Mesenchymal stem cell (in vitro differentiated cells and primary cell): ENCODE measurements at regions not wholly inside any gene's neighbourhood (a gene's known extent, or its start where the extent isn't known, plus 50 kb on each side); places are given as distances from the start of the nearest gene placed in this dataset.

Experiments used
- DNase-seq: peaks from one replicate; pipeline ENCODE4 v3.0.0-alpha.2; 2013
- H2AFZ ChIP-seq: one replicate; pipeline ENCODE4 v1.6.1; 2013; ENCODE audit warnings: low read depth, mild to moderate bottlenecking, control low read depth, inconsistent platforms, low read length, moderate library complexity
- H2AK5ac ChIP-seq: 2 replicates; pipeline ENCODE4 v1.6.1; 2013; ENCODE audit warnings: low read length, moderate library complexity, mild to moderate bottlenecking, inconsistent platforms; ENCODE audit not compliant: severe bottlenecking
- H2BK120ac ChIP-seq: one replicate; pipeline ENCODE4 v1.6.1; 2013; ENCODE audit warnings: low read depth, mild to moderate bottlenecking, inconsistent platforms, low read length, moderate library complexity
- H2BK12ac ChIP-seq, 2 experiments: one replicate each; pipeline ENCODE4 v1.6.1; 2013; ENCODE audit warnings: inconsistent platforms in 2 of 2, low read length in 2 of 2, mild to moderate bottlenecking in 2 of 2, moderate library complexity in 2 of 2, control low read depth in 1 of 2
- H2BK15ac ChIP-seq: one replicate; pipeline ENCODE4 v1.6.1; 2013; ENCODE audit warnings: mild to moderate bottlenecking, low read depth, inconsistent platforms; ENCODE audit not compliant: poor library complexity, severe bottlenecking
- H2BK5ac ChIP-seq: 2 replicates; pipeline ENCODE4 v1.6.1; 2013; ENCODE audit warnings: low read depth, mild to moderate bottlenecking, low read length, control low read depth, inconsistent platforms; ENCODE audit not compliant: poor library complexity, severe bottlenecking
- H3K14ac ChIP-seq, 2 experiments: one replicate each; pipeline ENCODE4 v1.6.1; 2013; ENCODE audit warnings: inconsistent platforms in 2 of 2, low read length in 2 of 2, control low read depth in 1 of 2, mild to moderate bottlenecking in 1 of 2, moderate library complexity in 1 of 2
- H3K18ac ChIP-seq, 2 experiments: one replicate each; pipeline ENCODE4 v1.6.1; 2013; ENCODE audit warnings: inconsistent platforms in 2 of 2, low read length in 2 of 2, control low read depth in 1 of 2, low read depth in 1 of 2, mild to moderate bottlenecking in 1 of 2
- H3K23ac ChIP-seq, 2 experiments: one replicate each; pipeline ENCODE4 v1.6.1; 2013; ENCODE audit warnings: inconsistent platforms in 2 of 2, low read length in 2 of 2, mild to moderate bottlenecking in 2 of 2, moderate library complexity in 2 of 2, control low read depth in 1 of 2
- H3K27ac ChIP-seq: 2 replicates; pipeline ENCODE4 v1.5.1; 2013; ENCODE audit warnings: mild to moderate bottlenecking, moderate library complexity, low read length, control low read depth, inconsistent platforms; ENCODE audit not compliant: poor library complexity, severe bottlenecking
- H3K27me3 ChIP-seq, 2 experiments: 2 replicates each; pipeline versions ENCODE4 v1.6.1 to v1.7.0; 2013; ENCODE audit warnings: low read length in 2 of 2, mild to moderate bottlenecking in 2 of 2, moderate library complexity in 2 of 2, control low read depth in 1 of 2, inconsistent platforms in 1 of 2; ENCODE audit not compliant: control insufficient read depth in 1 of 2, insufficient read depth in 1 of 2
- H3K36me3 ChIP-seq, 2 experiments: 2 replicates each; pipeline versions ENCODE4 v1.6.1 to v1.7.0; 2013; ENCODE audit warnings: low read length in 2 of 2, control low read depth in 1 of 2, inconsistent platforms in 1 of 2, low read depth in 1 of 2, mild to moderate bottlenecking in 1 of 2; ENCODE audit not compliant: insufficient read depth in 2 of 2, control insufficient read depth in 1 of 2
- H3K4ac ChIP-seq, 2 experiments: one replicate each; pipeline ENCODE4 v1.6.1; 2013; ENCODE audit warnings: inconsistent platforms in 2 of 2, low read length in 2 of 2, mild to moderate bottlenecking in 2 of 2, moderate library complexity in 2 of 2, control low read depth in 1 of 2, low read depth in 1 of 2
- H3K4me1 ChIP-seq: 2 replicates; pipeline ENCODE4 v1.6.1; 2013; ENCODE audit warnings: low read depth, low read length, control low read depth; ENCODE audit not compliant: control insufficient read depth, insufficient read depth
- H3K4me2 ChIP-seq: 2 replicates; pipeline ENCODE4 v1.6.1; 2013; ENCODE audit warnings: low read length, mild to moderate bottlenecking, inconsistent platforms; ENCODE audit not compliant: poor library complexity, severe bottlenecking
- H3K4me3 ChIP-seq, 2 experiments: 2 replicates each; pipeline versions ENCODE4 v1.5.1 to v1.7.0; 2013; ENCODE audit warnings: low read length in 2 of 2, mild to moderate bottlenecking in 2 of 2, control low read depth in 1 of 2, low read depth in 1 of 2; ENCODE audit not compliant: insufficient read depth in 1 of 2
- H3K79me1 ChIP-seq: replicated peaks from 2 replicates; pipeline ENCODE4 v1.6.1; 2013; ENCODE audit warnings: mild to moderate bottlenecking, control low read depth, low read length, inconsistent platforms; ENCODE audit not compliant: poor library complexity, severe bottlenecking
- H3K9ac ChIP-seq: 2 replicates; pipeline ENCODE4 v1.7.0; 2013; ENCODE audit warnings: mild to moderate bottlenecking, low read length, moderate library complexity
- H3K9me3 ChIP-seq: 2 replicates; pipeline ENCODE4 v1.7.0; 2013; ENCODE audit warnings: mild to moderate bottlenecking, low read length; ENCODE audit not compliant: control insufficient read depth
- H4K8ac ChIP-seq: one replicate; pipeline ENCODE4 v1.6.1; 2013; ENCODE audit warnings: inconsistent platforms, mild to moderate bottlenecking, low read length, moderate library complexity
- H4K91ac ChIP-seq: one replicate; pipeline ENCODE4 v1.6.1; 2013; ENCODE audit warnings: mild to moderate bottlenecking, low read length, inconsistent platforms
- WGBS: methylation state at CpG from one replicate; pipeline ENCODE4 v1.1.7; 2013; ENCODE audit warnings: mixed read lengths; 5-methylcytosine and 5-hydroxymethylcytosine counted together

DNA sequence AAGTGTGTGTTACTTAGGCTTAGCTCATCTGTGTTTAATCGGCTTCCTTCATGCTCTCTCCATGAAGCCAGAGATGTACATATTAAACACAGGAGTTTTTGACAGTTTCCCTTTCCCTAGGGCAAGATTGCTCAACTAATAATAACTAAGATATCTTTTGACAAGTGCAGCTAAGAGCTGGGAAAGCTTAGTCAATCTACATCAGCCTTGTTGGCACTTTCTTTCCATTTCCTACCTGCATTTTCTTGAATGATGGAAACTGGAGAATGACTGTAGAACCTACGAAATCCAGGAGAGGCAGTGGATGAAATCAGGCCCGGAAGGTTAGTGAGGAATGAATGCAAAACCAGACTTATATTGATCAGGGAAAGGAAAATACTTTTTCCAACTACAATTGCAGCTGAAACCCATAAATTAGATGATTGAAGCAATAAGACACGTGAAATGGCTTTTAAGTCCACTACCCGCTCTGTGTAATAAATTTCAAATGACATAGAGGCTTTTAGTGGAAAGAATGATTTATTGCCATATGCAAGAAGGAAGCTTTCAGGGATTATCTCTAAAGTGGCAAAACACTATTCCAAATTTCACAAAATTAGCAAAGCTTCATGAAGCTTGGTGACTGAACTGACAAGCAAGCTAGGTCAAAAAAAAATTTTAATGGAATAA is 237.2 kb upstream of the ID4 start:
- no peak overlapping the region for H2AFZ ChIP-seq
- no peak overlapping the region for H2BK12ac ChIP-seq
- no peak overlapping the region for H2BK120ac ChIP-seq
- H3K4ac ChIP-seq = no peak overlapping the region
- H2BK5ac ChIP-seq = no peak overlapping the region
- 58% methylated on average over 2 of the region's 5 CpGs for WGBS
- H4K91ac ChIP-seq = no peak overlapping the region
- H3K23ac ChIP-seq = no peak overlapping the region
- no peak overlapping the region for H4K8ac ChIP-seq
- no peak overlapping the region for H2BK15ac ChIP-seq
- no peak overlapping the region for H3K4me2 ChIP-seq
- H3K9ac ChIP-seq = no peak overlapping the region
- H3K4me1 ChIP-seq = no peaks in the 10 kb centered on the region
- no peak overlapping the region for H3K4me3 ChIP-seq
- H2AK5ac ChIP-seq = no peak overlapping the region
- no peaks in the 10 kb centered on the region for H3K36me3 ChIP-seq
- no peak for DNase-seq
- no peaks in the 10 kb centered on the region for H3K9me3 ChIP-seq
- no peaks in the 10 kb centered on the region for H3K79me1 ChIP-seq
- no peak overlapping the region for H3K18ac ChIP-seq
- H3K27ac ChIP-seq = no peak overlapping the region
- no peak overlapping the region for H3K14ac ChIP-seq
- no peaks in the 10 kb centered on the region for H3K27me3 ChIP-seq

DNA sequence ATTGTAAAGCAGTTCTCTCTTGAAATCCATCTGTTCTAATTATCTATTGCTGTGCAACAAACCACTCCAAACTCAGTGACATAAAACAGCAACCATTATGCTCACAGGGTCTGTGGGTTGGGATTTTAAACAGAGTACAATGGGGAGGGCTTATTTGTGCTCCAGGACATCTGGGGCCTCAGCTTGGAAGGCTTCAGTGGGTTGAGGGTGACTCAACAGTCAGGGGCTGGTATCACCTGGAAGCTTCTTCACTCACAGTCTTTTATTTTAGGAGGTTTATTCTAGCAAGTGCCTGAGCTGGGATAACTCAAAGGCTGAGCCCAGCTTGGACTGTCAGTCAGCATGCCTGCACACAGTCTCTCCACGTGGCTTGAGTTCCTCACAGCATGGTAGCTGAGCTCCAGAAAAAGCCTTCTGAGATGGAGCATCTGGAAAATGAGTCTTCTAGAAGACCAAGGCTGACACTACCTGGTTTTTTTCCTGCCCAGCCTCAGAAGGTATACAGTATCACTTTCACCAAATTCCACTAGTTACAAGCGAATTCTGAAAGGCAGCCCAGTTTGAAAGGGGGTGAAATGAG is 234.6 kb upstream of the ID4 start:
- no peak overlapping the region for H4K8ac ChIP-seq
- H3K79me1 ChIP-seq = no peaks in the 10 kb centered on the region
- no peak overlapping the region for H3K23ac ChIP-seq
- H3K9me3 ChIP-seq = no peaks in the 10 kb centered on the region
- no peak overlapping the region for H3K18ac ChIP-seq
- no peak overlapping the region for H2BK15ac ChIP-seq
- H3K14ac ChIP-seq = no peak overlapping the region
- H2BK12ac ChIP-seq = no peak overlapping the region
- H3K4me3 ChIP-seq = no peak overlapping the region
- no peak for DNase-seq
- no peak overlapping the region for H3K27ac ChIP-seq
- no peak overlapping the region for H4K91ac ChIP-seq
- no peak overlapping the region for H3K4me2 ChIP-seq
- H3K36me3 ChIP-seq = no peaks in the 10 kb centered on the region
- H3K9ac ChIP-seq = no peak overlapping the region
- no peak overlapping the region for H2BK120ac ChIP-seq
- no peaks in the 10 kb centered on the region for H3K27me3 ChIP-seq
- H2AFZ ChIP-seq = no peak overlapping the region
- H2BK5ac ChIP-seq = no peak overlapping the region
- H3K4me1 ChIP-seq = no peaks in the 10 kb centered on the region
- H3K4ac ChIP-seq = no peak overlapping the region
- no peak overlapping the region for H2AK5ac ChIP-seq
- 59% methylated on average over 2 of the region's 2 CpGs for WGBS

DNA sequence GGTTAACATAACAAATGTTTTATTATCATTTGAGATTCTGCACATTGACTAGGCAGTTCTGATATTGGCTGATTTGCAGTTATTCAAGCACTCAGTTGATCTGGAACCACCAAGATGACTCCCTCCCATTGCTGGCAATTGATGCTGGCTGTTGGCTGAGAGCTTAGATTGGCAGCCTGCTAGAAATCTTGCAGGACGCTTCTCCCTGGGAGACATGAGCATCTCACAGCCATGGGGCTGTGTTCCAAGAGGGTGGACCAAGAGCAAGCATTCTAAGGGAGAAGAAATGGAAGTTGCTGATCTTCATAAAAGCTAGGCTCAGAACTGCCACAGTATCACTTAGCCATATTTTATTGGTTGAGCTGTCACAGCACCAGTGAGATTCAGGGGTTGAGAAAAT is 233.4 kb upstream of the ID4 start:
- no peak overlapping the region for H2AK5ac ChIP-seq
- H3K4me3 ChIP-seq = no peak overlapping the region
- H2BK15ac ChIP-seq = no peak overlapping the region
- no peak overlapping the region for H2BK120ac ChIP-seq
- H3K4me2 ChIP-seq = no peak overlapping the region
- no peak overlapping the region for H4K91ac ChIP-seq
- no peak overlapping the region for H3K9ac ChIP-seq
- H3K4me1 ChIP-seq = no peaks in the 10 kb centered on the region
- H2BK12ac ChIP-seq = no peak overlapping the region
- H2BK5ac ChIP-seq = no peak overlapping the region
- H3K36me3 ChIP-seq = no peaks in the 10 kb centered on the region
- H3K18ac ChIP-seq = no peak overlapping the region
- H3K27ac ChIP-seq = no peak overlapping the region
- 53% methylated on average over 1 of the region's 1 CpG for WGBS
- H3K79me1 ChIP-seq = no peaks in the 10 kb centered on the region
- H4K8ac ChIP-seq = no peak overlapping the region
- no peak overlapping the region for H2AFZ ChIP-seq
- no peak for DNase-seq
- H3K14ac ChIP-seq = no peak overlapping the region
- no peaks in the 10 kb centered on the region for H3K9me3 ChIP-seq
- no peak overlapping the region for H3K23ac ChIP-seq
- no peak overlapping the region for H3K4ac ChIP-seq
- no peaks in the 10 kb centered on the region for H3K27me3 ChIP-seq

DNA sequence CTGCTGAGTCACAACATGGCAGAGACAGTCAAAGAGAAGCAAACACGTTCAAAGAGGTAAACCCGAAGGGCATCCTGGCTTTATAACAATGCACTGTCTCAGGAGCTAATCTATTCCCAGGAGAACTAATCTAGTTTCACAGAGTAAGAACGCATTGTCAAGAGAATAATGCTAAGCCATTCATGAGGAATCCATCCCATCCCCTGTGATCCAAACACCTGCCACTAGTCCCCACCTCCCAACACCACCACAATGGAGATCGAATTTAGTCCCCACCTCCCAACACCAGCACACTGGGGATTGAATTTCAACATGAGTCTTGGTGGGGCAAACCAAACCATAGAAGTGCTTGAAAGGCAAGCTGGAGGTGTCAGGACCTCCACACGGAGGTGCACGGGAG is 231.5 kb upstream of the ID4 start:
- no peaks in the 10 kb centered on the region for H3K9me3 ChIP-seq
- H3K79me1 ChIP-seq = no peaks in the 10 kb centered on the region
- H3K27me3 ChIP-seq = no peaks in the 10 kb centered on the region
- no peaks in the 10 kb centered on the region for H3K4me1 ChIP-seq
- H3K14ac ChIP-seq = no peak overlapping the region
- no peak overlapping the region for H3K23ac ChIP-seq
- no peak overlapping the region for H3K4me2 ChIP-seq
- no peak overlapping the region for H4K8ac ChIP-seq
- DNase-seq = no peak
- no peak overlapping the region for H3K4me3 ChIP-seq
- no peak overlapping the region for H2AFZ ChIP-seq
- no peak overlapping the region for H3K18ac ChIP-seq
- no peak overlapping the region for H2BK5ac ChIP-seq
- 80% methylated on average over 6 of the region's 6 CpGs for WGBS
- no peak overlapping the region for H2BK120ac ChIP-seq
- no peak overlapping the region for H3K27ac ChIP-seq
- H3K36me3 ChIP-seq = no peaks in the 10 kb centered on the region
- no peak overlapping the region for H3K4ac ChIP-seq
- H2BK12ac ChIP-seq = no peak overlapping the region
- H2BK15ac ChIP-seq = no peak overlapping the region
- no peak overlapping the region for H3K9ac ChIP-seq
- no peak overlapping the region for H4K91ac ChIP-seq
- H2AK5ac ChIP-seq = no peak overlapping the region
